HFFc6 (cell line): ENCODE measurements at regions not wholly inside any gene's neighbourhood (a gene's known extent, or its start where the extent isn't known, plus 50 kb on each side); places are given as distances from the start of the nearest gene placed in this dataset.
"Not testable (repeated sequence)": the region's sequence is repeated elsewhere in the genome, so short reads cannot be mapped to it uniquely, and the experiment has no call there.

Experiments
- DNase-seq: peaks from one replicate; pipeline ENCODE4 v3.0.0-alpha.2; 2018
- H3K27ac Mint-ChIP-seq: 2 replicates; pipeline ENCODE4 v1.8.0; 2020; ENCODE audit warnings: mild to moderate bottlenecking, mixed read lengths
- H3K27me3 Mint-ChIP-seq: 2 replicates; pipeline ENCODE4 v1.8.0; 2021; ENCODE audit warnings: mild to moderate bottlenecking, moderate library complexity, mixed read lengths; ENCODE audit not compliant: insufficient read depth
- H3K36me3 Mint-ChIP-seq: 2 replicates; pipeline ENCODE4 v1.8.0; 2021; ENCODE audit warnings: low read depth, mixed read lengths
- H3K4me1 Mint-ChIP-seq: 2 replicates; pipeline ENCODE4 v1.8.0; 2020; ENCODE audit warnings: low read depth, mixed read lengths
- H3K4me3 Mint-ChIP-seq: 2 replicates; pipeline ENCODE4 v1.8.0; 2020; ENCODE audit warnings: mild to moderate bottlenecking, moderate library complexity, mixed read lengths
- H3K9me3 Mint-ChIP-seq: 2 replicates; pipeline ENCODE4 v1.8.0; 2020; ENCODE audit warnings: mild to moderate bottlenecking, mixed read lengths
- CTCF ChIP-seq: fragments of 200-600 bp; sonication (generic); IDR thresholded peaks from 2 replicates; pipeline ENCODE4 v1.5.0; 2021; ENCODE audit warnings: antibody characterized with exemption, mild to moderate bottlenecking

DNA sequence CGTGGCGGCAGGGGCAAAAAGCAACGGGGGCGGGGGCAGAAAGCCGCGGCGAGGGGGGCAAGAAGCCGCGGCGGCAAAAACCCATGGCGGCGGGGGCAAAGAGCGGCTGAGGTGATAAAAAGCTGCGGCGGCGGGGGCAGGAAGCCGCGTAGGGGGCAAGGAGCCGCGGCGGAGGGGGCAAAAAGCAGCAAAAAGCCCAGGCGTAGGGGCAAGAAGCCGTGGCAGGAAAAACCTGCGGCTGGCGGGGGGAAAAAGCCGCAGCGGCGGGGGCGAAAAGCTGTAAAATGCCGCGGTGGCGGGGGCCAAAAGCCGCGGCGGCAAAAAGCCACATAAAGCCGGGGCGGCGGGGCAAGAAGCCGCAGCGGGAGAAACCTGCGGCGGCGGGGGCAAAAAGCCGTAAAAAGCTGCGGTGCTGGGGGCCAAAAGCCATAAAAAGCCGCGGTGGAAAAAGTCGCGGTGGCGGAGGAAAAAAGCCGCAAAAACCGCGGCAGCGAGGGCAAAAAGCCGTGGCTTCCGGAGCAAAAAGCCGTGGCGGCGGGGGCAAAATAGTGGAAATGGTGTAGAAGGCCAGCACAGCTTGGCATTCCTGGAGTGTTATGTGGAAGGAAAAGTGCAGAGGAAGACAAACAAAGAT is 487.8 kb downstream of the ZNF33B start:
- Mint-ChIP-seq H3K4me1 (no peaks in the 10 kb centered on the region), H3K4me3 (no peak overlapping the region), H3K36me3 (peaks cover 6% of the 10 kb centered on the region), H3K9me3 (peaks cover 36% of the 10 kb centered on the region), H3K27ac (no peak overlapping the region), H3K27me3 (no peaks in the 10 kb centered on the region)
- no peak for DNase-seq
- no peak for TF ChIP-seq CTCF

GRCh38 chr10:42149722-42150427 is 488.5 kb downstream of the ZNF33B start:
- peaks cover 6% of the 10 kb centered on the region for H3K36me3 Mint-ChIP-seq
- TF ChIP-seq CTCF, result no peak
- peaks cover 36% of the 10 kb centered on the region for H3K9me3 Mint-ChIP-seq
- H3K4me3 Mint-ChIP-seq, result no peak overlapping the region
- DNase-seq, result no peak
- no peaks in the 10 kb centered on the region for H3K27me3 Mint-ChIP-seq
- H3K27ac Mint-ChIP-seq, result no peak overlapping the region
- no peaks in the 10 kb centered on the region for H3K4me1 Mint-ChIP-seq

- Mint-ChIP-seq H3K4me3 (no peak overlapping the region), H3K9me3 (peaks cover 43% of the 10 kb centered on the region), H3K36me3 (peaks cover 6% of the 10 kb centered on the region), H3K27me3 (no peaks in the 10 kb centered on the region), H3K27ac (no peak overlapping the region), H3K4me1 (no peaks in the 10 kb centered on the region)
- DNase-seq, result no peak
- no peak for TF ChIP-seq CTCF
Observed at GRCh38 chr10:42149027-42149700, 489.2 kb downstream of the ZNF33B start.

DNA sequence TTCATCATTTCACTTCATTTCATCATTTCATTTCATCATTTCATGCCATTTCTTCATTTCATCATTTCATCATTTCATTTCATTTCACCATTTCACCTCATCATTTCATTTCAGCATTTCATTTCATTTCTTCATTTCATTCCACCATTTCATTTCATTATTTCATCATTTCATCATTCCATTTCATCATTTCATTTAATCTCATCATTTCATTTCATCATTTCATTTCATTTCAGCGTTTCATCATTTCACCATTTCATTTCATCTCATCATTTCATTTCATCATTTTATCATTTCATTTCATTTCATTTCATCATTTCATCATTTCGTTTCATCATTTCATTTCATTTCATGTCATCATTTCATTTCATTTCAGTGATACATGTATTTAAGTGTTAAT is 492.2 kb downstream of the ZNF33B start:
- not testable (repeated sequence) for H3K4me3 Mint-ChIP-seq, H3K4me1 Mint-ChIP-seq, H3K36me3 Mint-ChIP-seq, H3K27me3 Mint-ChIP-seq, H3K27ac Mint-ChIP-seq, DNase-seq
- H3K9me3 Mint-ChIP-seq, result peaks cover 69% of the 10 kb centered on the region

DNA sequence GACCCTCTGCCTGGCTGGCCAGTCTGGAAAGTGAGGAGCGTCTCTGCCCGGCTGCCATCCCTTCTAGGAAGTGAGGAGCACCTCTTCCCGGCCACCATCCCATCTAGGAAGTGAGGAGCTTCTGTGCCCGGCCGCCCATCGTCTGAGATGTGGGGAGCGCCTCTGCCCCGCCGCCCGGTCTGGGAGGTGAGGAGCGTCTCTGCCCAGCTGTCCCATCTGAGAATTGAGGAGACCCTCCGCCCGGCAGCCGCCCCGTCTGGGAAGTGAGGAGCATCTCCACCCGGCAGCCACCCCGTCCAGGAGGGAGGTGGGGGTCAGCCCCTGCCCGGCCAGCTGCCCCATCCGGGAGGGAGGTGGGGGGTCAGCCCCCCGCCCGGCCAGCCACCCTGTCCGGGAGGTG is 500.3 kb downstream of the ZNF33B start:
- H3K27me3 Mint-ChIP-seq, H3K27ac Mint-ChIP-seq, H3K4me1 Mint-ChIP-seq, H3K36me3 Mint-ChIP-seq, H3K4me3 Mint-ChIP-seq, DNase-seq: not testable (repeated sequence)
- peaks cover 38% of the 10 kb centered on the region for H3K9me3 Mint-ChIP-seq

DNA sequence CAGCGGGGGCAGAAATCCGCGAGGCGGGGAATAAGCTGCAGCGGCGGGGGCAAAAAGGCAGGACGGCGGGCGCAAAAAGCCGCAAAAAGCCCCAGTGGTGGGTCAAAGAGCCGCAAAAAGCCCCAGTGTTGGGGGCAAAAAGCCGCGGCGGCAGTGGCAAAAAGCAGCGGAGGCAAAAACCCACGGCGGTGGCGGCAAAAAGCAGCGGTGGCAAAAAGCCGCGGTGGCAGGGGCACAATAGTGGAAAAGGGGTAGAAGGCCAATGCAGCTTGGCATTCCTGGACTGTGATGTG is 525.3 kb downstream of the ZNF33B start:
- no peak for TF ChIP-seq CTCF
- H3K4me3 Mint-ChIP-seq, result no peak overlapping the region
- H3K27me3 Mint-ChIP-seq, result no peaks in the 10 kb centered on the region
- H3K36me3 Mint-ChIP-seq, result no peaks in the 10 kb centered on the region
- no peaks in the 10 kb centered on the region for H3K4me1 Mint-ChIP-seq
- DNase-seq, result no peak
- H3K9me3 Mint-ChIP-seq, result peaks cover 28% of the 10 kb centered on the region
- H3K27ac Mint-ChIP-seq, result no peak overlapping the region
